A673 (cell line): ENCODE measurements at regions not wholly inside any gene's neighbourhood (a gene's known extent, or its start where the extent isn't known, plus 50 kb on each side); places are given as distances from the start of the nearest gene placed in this dataset.

Experiments
- CTCF ChIP-seq: fragments of 300-800, 200-600 bp; sonication (generic); conservative IDR thresholded peaks from 2 replicates; pipeline ENCODE4 v1.5.1; 2017; ENCODE audit warnings: low read depth, mild to moderate bottlenecking, antibody characterized with exemption, low read length, moderate library complexity, mixed read lengths
- EZH2 ChIP-seq: fragments of 200-600 bp; sonication (generic); IDR thresholded peaks from 2 replicates; pipeline ENCODE4 v1.6.1; 2017; ENCODE audit warnings: borderline replicate concordance, low read depth, mild to moderate bottlenecking, mixed read lengths, antibody characterized with exemption, low read length; ENCODE audit not compliant: poor library complexity, severe bottlenecking

DNA sequence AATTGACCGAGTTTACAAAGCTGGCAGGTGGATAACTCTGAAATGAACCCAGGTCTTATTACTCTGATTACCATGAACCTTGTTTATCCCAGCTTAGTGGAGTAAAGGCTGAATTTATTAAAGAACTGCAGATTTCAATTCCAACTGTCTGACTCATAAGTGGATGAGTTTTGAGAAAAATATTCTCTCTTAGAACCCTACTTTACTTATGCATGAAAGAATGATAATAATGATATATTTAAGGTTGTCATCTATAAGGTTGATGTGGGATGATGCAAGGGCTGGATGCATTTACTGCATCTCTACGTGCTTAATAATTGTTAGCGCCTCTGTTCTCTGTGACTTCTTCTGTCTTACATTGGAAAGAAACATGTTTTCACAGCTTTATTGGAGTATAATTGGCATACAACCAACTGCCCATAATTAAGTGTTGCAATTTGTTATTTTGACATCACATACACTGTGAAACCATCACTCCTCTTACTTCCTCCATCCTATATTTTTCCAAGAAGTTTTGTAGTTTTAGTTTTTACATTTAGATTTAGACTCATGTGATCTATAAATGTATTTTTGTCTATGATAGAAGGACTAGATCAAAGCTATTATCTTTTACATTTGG is 771.2 kb upstream of the ARRDC4 start:
- TF ChIP-seq EZH2 (no peak), CTCF (no peak)
